Gastrocnemius medialis (tissue), 4 donors: ENCODE measurements at regions not wholly inside any gene's neighbourhood (a gene's known extent, or its start where the extent isn't known, plus 50 kb on each side); places are given as distances from the start of the nearest gene placed in this dataset.

Experiments used
- POLR2A ChIP-seq, 2 donors: fragments of 450-650 bp; IDR thresholded peaks; one replicate each; pipeline ENCODE4 v1.6.1; 2017; ENCODE audit warnings: antibody characterized with exemption in 2 of 2, mild to moderate bottlenecking in 2 of 2, moderate library complexity in 2 of 2
- TF ChIP-seq, protein P1 (sequence below), 5 experiments: fragments of 450-650 bp in 3 of 5; fragments of 200-600 bp in 2 of 5; sonication (generic) in 2 of 5; IDR thresholded peaks in 4 of 5; conservative IDR thresholded peaks in 1 of 5; 1 replicate in 4 of 5; 2 replicates in 1 of 5; pipeline ENCODE4 v1.5.1; 2016 to 2019; ENCODE audit warnings: antibody characterized with exemption in 5 of 5, mild to moderate bottlenecking in 3 of 5, moderate library complexity in 3 of 5

- TF ChIP-seq POLR2A (IDR thresholded peaks at IDR 0.05), result no peak
- TF ChIP-seq, protein P1, sequence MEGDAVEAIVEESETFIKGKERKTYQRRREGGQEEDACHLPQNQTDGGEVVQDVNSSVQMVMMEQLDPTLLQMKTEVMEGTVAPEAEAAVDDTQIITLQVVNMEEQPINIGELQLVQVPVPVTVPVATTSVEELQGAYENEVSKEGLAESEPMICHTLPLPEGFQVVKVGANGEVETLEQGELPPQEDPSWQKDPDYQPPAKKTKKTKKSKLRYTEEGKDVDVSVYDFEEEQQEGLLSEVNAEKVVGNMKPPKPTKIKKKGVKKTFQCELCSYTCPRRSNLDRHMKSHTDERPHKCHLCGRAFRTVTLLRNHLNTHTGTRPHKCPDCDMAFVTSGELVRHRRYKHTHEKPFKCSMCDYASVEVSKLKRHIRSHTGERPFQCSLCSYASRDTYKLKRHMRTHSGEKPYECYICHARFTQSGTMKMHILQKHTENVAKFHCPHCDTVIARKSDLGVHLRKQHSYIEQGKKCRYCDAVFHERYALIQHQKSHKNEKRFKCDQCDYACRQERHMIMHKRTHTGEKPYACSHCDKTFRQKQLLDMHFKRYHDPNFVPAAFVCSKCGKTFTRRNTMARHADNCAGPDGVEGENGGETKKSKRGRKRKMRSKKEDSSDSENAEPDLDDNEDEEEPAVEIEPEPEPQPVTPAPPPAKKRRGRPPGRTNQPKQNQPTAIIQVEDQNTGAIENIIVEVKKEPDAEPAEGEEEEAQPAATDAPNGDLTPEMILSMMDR (IDR thresholded peaks at IDR 0.05 in 4 of 5, conservative IDR thresholded peaks at IDR 0.05 in 1 of 5), result no peak
These were observed 74.3 kb downstream of the SLC25A15 start for GRCh38 chr13:40863723-40864122.
